ENCODE measurements at regions not wholly inside any gene's neighbourhood (a gene's known extent, or its start where the extent isn't known, plus 50 kb on each side); places are given as distances from the start of the nearest gene placed in this dataset.

DNA sequence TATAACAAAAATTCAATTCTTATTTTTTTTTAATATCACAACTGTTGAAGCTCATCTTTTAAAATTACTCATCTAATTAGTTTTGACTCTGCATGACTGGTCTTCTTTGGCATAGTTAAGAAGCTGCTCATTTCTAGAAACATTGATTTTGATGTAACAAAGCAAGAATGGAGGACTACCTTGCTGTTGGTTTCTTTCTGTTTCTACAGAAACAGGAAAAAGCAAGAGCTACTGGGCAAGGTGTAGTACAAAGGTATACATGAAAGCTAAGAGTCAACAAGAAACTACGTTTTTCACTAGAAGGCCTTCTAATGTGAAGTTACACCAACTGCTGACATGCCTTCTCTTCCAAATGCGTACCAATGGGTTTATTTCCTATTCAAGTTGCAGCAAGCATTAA is 90.6 kb upstream of the SYT4 start:
- TF ChIP-seq, protein P1, sequence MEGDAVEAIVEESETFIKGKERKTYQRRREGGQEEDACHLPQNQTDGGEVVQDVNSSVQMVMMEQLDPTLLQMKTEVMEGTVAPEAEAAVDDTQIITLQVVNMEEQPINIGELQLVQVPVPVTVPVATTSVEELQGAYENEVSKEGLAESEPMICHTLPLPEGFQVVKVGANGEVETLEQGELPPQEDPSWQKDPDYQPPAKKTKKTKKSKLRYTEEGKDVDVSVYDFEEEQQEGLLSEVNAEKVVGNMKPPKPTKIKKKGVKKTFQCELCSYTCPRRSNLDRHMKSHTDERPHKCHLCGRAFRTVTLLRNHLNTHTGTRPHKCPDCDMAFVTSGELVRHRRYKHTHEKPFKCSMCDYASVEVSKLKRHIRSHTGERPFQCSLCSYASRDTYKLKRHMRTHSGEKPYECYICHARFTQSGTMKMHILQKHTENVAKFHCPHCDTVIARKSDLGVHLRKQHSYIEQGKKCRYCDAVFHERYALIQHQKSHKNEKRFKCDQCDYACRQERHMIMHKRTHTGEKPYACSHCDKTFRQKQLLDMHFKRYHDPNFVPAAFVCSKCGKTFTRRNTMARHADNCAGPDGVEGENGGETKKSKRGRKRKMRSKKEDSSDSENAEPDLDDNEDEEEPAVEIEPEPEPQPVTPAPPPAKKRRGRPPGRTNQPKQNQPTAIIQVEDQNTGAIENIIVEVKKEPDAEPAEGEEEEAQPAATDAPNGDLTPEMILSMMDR (conservative IDR thresholded peaks at IDR 0.05 in 1 of 2, IDR thresholded peaks at IDR 0.05 in 1 of 2; ENCODE audit: extremely low read depth in 1 of 2, insufficient read depth in 1 of 2, low read depth in 1 of 2, low read length in 2 of 2): no peak
- no peak for TF ChIP-seq EZH2 (IDR thresholded peaks at IDR 0.05; ENCODE audit: borderline replicate concordance, low read length)

Measured in mammary epithelial cell (primary cell).